Activated CD4-positive, alpha-beta T cell treated with anti-CD3 and anti-CD28 coated beads, Interleukin-10, Interleukin-2, amounts not matched to agents 100 ng/mL and 50 ng/mL, durations not matched to agents 16 hours and 8 hours (primary cell): ENCODE measurements at regions not wholly inside any gene's neighbourhood (a gene's known extent, or its start where the extent isn't known, plus 50 kb on each side); places are given as distances from the start of the nearest gene placed in this dataset.
"Not testable (repeated sequence)": the region's sequence is repeated elsewhere in the genome, so short reads cannot be mapped to it uniquely, and the experiment has no call there.

ENCODE experiments used
- DNase-seq: peaks from one replicate; pipeline ENCODE4 v3.0.0-alpha.2; 2020

- DNase-seq, result peak; percentile 55
These were observed 54.5 kb upstream of the HTR4 start for GRCh38 chr5:148708854-148709253.

DNA sequence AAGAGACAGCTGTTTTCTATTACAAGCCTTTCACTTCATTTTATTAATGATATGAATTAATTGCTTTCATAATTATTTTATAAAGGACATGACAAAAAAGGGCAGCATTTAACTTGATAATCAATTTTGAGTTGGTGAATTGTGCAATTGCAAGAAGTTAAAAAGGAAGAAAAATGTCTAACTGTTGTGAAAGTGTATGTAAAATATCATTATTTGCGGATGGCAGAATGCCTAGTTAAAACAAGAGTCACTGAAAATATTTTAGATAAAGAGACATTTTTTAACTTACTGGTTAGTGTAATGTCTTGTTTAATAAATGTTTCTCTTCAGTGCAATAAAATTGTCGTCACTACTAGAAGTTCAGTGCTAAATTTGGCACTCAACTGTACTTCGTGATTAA, 57.6 kb upstream of the HTR4 start:
- no peak for DNase-seq

GRCh38 chr5:148713735-148714508, 59.6 kb upstream of the HTR4 start:
- peak; percentile 34 for DNase-seq

GRCh38 chr5:148716716-148717115, 62.4 kb upstream of the HTR4 start:
- no peak for DNase-seq

DNA sequence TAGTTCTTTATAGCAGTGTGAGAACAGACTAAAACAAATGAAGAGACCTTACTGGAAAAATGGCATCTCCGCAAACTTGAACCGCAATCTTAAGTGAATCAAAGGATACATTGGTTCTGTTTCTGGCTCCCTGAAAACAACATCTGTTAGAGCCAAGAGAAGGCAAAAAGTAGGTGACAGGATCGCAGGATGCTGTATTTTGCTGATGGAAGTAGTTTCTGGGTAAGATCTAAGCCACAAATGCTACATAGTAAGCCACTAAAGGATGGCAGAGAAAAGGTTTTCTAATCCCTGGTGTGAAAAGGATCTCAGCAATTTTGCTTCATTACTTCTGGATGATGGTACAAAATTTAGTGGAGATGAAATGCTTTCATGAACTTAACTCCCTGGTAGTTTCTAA, 63.3 kb upstream of the HTR4 start:
- DNase-seq, result no peak

DNA sequence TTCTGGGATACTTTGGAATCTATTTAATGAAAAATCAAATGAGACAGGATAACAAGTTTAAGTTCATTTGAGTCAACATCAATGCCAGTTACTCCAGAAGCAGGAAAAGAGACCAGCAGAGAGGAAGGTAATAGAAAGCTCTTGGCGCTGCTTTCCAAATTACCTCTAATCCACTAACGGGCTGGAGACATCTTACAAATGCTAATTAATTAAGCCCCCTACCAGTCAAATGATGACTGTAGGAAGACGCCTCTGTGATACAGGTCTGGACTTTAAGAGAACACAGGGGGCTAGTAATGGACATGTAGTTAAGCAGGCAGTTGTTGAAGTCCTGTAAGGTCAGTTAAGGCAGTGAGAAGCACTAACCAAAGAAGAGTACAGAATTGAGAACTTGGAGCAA, 65.3 kb upstream of the HTR4 start:
- DNase-seq, result no peak

GRCh38 chr5:148720257-148720656, 65.9 kb upstream of the HTR4 start:
- no peak for DNase-seq

DNA sequence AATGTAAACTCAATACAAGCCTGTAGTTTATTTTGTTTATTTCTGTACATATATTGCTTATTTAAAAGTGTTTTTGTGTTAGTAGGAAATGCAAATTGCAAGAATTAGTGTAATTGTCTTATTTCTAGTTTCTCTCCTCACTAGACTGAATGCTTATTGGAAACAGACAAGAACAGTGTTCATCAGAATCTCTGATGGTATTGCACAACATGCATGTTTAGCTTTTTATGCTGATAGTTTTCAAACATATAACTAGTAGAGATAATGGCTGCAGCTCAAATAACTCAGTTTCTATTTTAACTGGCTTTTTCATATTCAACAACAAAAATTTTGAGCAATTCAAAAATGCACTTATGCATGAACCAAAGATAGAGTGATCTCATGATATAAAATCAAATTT, 68.8 kb upstream of the HTR4 start:
- DNase-seq, result no peak

- no peak for DNase-seq
These were observed 71.3 kb upstream of the HTR4 start for GRCh38 chr5:148725675-148726074.

DNA sequence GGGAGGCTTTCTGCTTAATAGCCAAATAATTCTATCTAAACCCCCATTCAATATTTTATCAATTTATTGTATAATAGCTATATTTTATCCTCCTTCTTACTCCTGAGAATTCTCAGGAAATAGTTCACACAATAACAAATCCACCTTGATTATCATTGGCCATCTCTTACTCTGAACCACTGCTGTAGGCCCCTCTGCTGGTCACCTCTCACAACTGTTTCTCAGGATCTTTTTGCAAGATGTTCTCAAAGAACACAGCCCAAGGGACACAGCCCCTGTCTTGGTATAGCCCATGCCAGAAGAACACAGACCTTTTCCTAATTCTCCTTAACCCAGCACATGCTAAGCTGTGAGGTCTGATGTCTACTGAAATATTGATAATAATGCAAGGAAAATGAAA, 74.9 kb upstream of the HTR4 start:
- no peak for DNase-seq

GRCh38 chr5:148730270-148730669, 75.9 kb upstream of the HTR4 start:
- DNase-seq, result no peak

DNA sequence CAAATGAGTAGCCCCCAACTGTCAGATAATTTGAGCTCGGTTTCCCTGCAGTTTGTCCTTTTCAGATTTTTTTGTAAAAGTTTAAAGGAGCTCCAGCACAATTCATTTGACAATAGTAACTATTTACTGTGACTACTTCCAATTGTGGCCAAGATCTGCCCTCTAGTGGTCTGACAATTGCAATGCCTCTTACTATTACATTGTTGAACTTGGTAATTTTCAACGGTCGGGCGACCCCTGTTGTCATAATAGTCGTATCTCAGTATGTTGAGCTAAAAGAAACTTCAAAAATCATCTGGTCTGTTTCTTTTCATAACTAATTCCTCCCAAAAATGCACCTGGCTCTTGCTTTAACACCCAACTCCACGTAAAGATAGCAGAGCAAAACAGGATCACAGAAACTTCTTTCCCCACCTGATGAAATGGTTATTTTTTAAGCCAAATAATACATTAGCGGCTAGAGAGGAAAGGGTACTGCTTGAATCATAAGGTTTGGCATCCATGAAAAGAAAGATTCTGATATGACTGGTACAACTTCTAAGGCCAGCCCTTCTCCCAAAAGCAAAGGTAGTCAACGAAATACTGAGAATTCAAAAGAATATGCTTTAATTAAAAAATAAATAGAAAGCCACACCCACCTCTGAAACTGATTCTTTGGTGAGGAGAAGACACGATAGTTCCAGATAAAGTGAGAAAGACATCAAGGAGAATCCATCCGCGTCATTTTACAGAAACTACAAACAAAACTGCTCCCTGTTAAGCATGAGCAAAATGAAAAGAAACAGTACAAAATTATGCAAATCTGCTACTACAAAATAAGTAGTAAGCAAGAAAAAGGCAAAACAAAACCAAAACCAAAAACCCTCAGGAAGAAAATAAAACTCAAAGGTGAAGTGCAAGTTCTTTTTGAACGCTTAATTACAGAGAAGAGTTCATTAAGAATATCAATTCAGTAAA, 76.9 kb upstream of the HTR4 start:
- peak; percentile 85 for DNase-seq

DNA sequence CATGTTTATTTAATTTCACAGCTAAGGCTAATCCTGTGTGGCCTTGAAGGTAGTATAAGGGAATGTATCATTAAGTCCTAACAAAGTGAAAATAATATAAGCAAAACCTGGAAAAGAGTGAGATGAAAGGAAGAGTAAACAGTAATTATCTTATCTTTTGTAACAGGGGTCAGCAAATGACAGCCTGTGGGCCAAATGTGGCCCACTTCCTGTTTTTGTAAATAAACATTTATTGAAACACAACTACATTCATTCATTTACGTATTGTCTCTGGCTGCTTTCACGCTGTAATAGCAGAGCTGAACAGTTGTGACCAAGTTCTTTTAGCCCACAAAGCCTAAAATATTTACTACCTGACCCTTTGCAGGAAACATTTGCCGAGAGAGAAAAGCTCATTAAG, 78.4 kb upstream of the HTR4 start:
- no peak for DNase-seq

- DNase-seq, result peak; percentile 73
These were observed 79.5 kb upstream of the HTR4 start for GRCh38 chr5:148733601-148734438.

DNA sequence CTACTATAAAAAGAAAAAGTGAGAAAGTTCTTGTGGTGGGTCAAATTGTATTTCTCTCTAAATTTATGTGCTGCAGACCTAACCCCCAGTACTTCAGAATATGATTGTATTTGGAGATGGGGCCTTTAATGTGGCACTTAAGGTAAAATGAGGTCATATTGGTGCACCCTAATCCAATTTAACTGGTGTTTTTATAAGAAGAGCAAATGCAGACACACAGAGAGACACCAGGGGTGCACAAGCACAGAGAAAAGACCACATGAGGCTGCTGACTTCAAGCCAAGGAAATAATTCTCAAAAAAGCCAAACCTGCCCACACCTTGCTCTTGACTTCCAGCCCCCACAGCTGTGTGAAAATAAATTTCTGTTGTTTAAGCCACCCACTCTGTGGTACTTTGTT, 80.2 kb upstream of the HTR4 start:
- DNase-seq, result no peak

GRCh38 chr5:148735301-148735835, 81.0 kb upstream of the HTR4 start:
- no peak for DNase-seq

DNA sequence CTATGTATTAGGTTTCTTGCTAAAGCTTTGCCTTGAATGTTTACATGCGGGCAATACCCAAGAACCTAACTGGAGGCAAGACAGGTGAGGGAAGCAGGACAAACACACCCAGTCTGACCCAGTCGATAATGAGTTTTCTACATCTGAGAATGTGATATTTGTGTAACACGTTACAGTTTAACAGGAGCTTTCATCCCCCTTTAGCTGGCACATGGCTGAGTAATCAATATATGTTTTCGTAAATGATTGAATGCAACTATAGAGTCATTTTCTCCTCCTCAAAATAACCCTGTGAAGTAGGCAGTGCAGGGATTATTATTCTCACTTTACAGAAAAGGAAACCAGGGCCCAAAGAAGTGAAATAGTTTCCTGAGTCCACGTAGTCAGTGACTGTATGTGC, 84.7 kb upstream of the HTR4 start:
- DNase-seq, result no peak

DNA sequence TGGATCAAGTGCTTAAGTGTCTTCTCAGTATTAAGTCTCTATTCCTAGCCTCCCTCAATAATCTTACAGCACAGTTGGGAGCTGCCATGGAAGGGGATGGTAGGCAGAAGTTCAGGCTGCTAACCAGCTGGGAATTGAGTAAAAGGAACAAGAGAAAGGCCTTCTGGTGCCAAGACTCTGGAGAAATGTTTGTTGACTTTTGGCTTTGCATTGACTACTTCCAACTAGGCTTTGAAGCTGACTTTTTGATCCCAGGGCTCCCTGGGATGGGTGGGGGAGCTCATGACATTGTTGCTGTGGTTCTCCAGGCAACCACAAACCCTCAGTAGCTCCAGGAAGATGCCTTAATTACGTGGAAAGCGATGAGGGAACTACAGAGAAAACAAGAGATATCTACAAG, 85.2 kb upstream of the HTR4 start:
- no peak for DNase-seq

GRCh38 chr5:148740079-148740858, 85.9 kb upstream of the HTR4 start:
- DNase-seq, result no peak

GRCh38 chr5:148740966-148741742, 85.3 kb upstream of the ADRB2 start:
- DNase-seq, result peak; percentile 40

GRCh38 chr5:148741766-148742165, 84.6 kb upstream of the ADRB2 start:
- not testable (repeated sequence) for DNase-seq
